IMR-90 (cell line): ENCODE measurements at regions not wholly inside any gene's neighbourhood (a gene's known extent, or its start where the extent isn't known, plus 50 kb on each side); places are given as distances from the start of the nearest gene placed in this dataset.

Experiments
- ATAC-seq: fragments of 200-7000 bp; cut with Tn5 transposase; 2 replicates; pipeline ENCODE4 v1.9.1; 2020; ENCODE audit warnings: low read depth, mild to moderate bottlenecking, moderate library complexity
- BruUV-seq: library from RNA; stranded (reverse); fragments of 400-500 nt; replicated peaks from 2 replicates; lab custom pipeline; 2021; lab: Mats Ljungman, UMichigan
- CTCF ChIA-PET: fragments of 300-600 bp; formaldehyde crosslinking; extraction: SDS; loops from one replicate; lab custom pipeline; 2021; ENCODE audit warnings: antibody characterized with exemption; lab: Yijun Ruan, JAX
- POLR2A ChIA-PET: fragments of 300-600 bp; sonication (Branson Sonifier 250); formaldehyde crosslinking; loops from one replicate; lab custom pipeline; 2022; ENCODE audit warnings: antibody characterized with exemption; ENCODE audit not compliant: unreplicated experiment; lab: Charles Lee
- DNase-seq: peaks from one replicate; pipeline ENCODE4 v3.0.0; 2013
- H2AFZ ChIP-seq: replicated peaks from 2 replicates; pipeline ENCODE3; 2013; ENCODE audit warnings: low read length, mild to moderate bottlenecking; ENCODE audit not compliant: poor library complexity
- H2AK5ac ChIP-seq: 2 replicates; pipeline ENCODE4 v1.6.1; 2013; ENCODE audit warnings: low read depth, low read length, inconsistent platforms
- H2AK9ac ChIP-seq: replicated peaks from 2 replicates; pipeline ENCODE3; 2013; ENCODE audit warnings: mild to moderate bottlenecking, low read depth, low read length, moderate library complexity; ENCODE audit not compliant: poor library complexity
- H2BK120ac ChIP-seq: 2 replicates; pipeline ENCODE4 v1.6.1; 2013; ENCODE audit warnings: low read depth, low read length, inconsistent platforms
- H2BK15ac ChIP-seq: 3 replicates; pipeline ENCODE4 v1.6.1; 2013; ENCODE audit warnings: low read depth, low read length, inconsistent platforms
- H2BK20ac ChIP-seq: 2 replicates; pipeline ENCODE4 v1.6.1; 2013; ENCODE audit warnings: low read depth, mild to moderate bottlenecking, inconsistent platforms, low read length, moderate library complexity
- H2BK5ac ChIP-seq: 2 replicates; pipeline ENCODE4 v1.6.1; 2013; ENCODE audit warnings: mild to moderate bottlenecking, low read depth, low read length, inconsistent platforms; ENCODE audit not compliant: poor library complexity, severe bottlenecking
- H3K14ac ChIP-seq: replicated peaks from 2 replicates; pipeline ENCODE4 v1.6.1; 2013; ENCODE audit warnings: low read depth, low read length, inconsistent platforms
- H3K18ac ChIP-seq: 2 replicates; pipeline ENCODE4 v1.6.1; 2013; ENCODE audit warnings: low read depth, low read length, control low read depth
- H3K23ac ChIP-seq: 2 replicates; pipeline ENCODE4 v1.6.1; 2013; ENCODE audit warnings: low read depth, low read length, inconsistent platforms
- H3K27ac ChIP-seq: 2 replicates; pipeline ENCODE4 v1.5.1; 2013; ENCODE audit warnings: mild to moderate bottlenecking, control low read depth, low read length; ENCODE audit not compliant: insufficient read depth
- H3K27me3 ChIP-seq: 2 replicates; pipeline ENCODE4 v1.6.1; 2013; ENCODE audit warnings: low read length; ENCODE audit not compliant: control insufficient read depth, insufficient read depth
- H3K36me3 ChIP-seq: 2 replicates; pipeline ENCODE4 v1.6.1; 2013; ENCODE audit warnings: low read length, mixed read lengths; ENCODE audit not compliant: control insufficient read depth, insufficient read depth
- H3K4ac ChIP-seq: 2 replicates; pipeline ENCODE4 v1.6.1; 2013; ENCODE audit warnings: low read depth, low read length, inconsistent platforms
- H3K4me1 ChIP-seq: 2 replicates; pipeline ENCODE4 v1.6.1; 2013; ENCODE audit warnings: low read length, mixed read lengths; ENCODE audit not compliant: control insufficient read depth, insufficient read depth
- H3K4me2 ChIP-seq: 2 replicates; pipeline ENCODE4 v1.6.1; 2013; ENCODE audit warnings: low read depth, mild to moderate bottlenecking, control low read depth, low read length, moderate library complexity
- H3K4me3 ChIP-seq: 2 replicates; pipeline ENCODE4 v1.5.1; 2013; ENCODE audit warnings: low read depth, mild to moderate bottlenecking, control low read depth, low read length, moderate library complexity; ENCODE audit not compliant: insufficient read depth
- H3K56ac ChIP-seq: 2 replicates; pipeline ENCODE4 v1.6.1; 2013; ENCODE audit warnings: low read length, inconsistent platforms; ENCODE audit not compliant: insufficient read depth; ENCODE audit errors: extremely low read depth
- H3K79me1 ChIP-seq, 2 experiments: 2 replicates each; pipeline ENCODE4 v1.6.1; 2013; ENCODE audit warnings: low read length in 2 of 2, inconsistent platforms in 1 of 2, low read depth in 1 of 2
- H3K9ac ChIP-seq: 2 replicates; pipeline ENCODE4 v1.6.1; 2013; ENCODE audit warnings: low read depth, low read length, control low read depth
- H3K9me1 ChIP-seq: 2 replicates; pipeline ENCODE4 v1.6.1; 2013; ENCODE audit warnings: low read length, inconsistent platforms; ENCODE audit not compliant: insufficient read depth
- H3K9me3 ChIP-seq: 2 replicates; pipeline ENCODE4 v1.6.1; 2013; ENCODE audit warnings: low read length; ENCODE audit not compliant: control insufficient read depth, insufficient read depth
- H4K20me1 ChIP-seq: 2 replicates; pipeline ENCODE4 v1.6.1; 2013; ENCODE audit warnings: low read length, inconsistent platforms; ENCODE audit not compliant: insufficient read depth
- H4K5ac ChIP-seq: 2 replicates; pipeline ENCODE4 v1.6.1; 2013; ENCODE audit warnings: mild to moderate bottlenecking, low read depth, low read length, control low read depth
- H4K8ac ChIP-seq, 2 experiments: 2 replicates each; pipeline ENCODE4 v1.6.1; 2013; ENCODE audit warnings: low read depth in 2 of 2, low read length in 2 of 2, control low read depth in 1 of 2, inconsistent platforms in 1 of 2
- H4K91ac ChIP-seq: 2 replicates; pipeline ENCODE4 v1.6.1; 2013; ENCODE audit warnings: low read depth, low read length, inconsistent platforms; ENCODE audit not compliant: insufficient read depth
- BHLHE40 ChIP-seq: fragments of 150-350 bp; IDR thresholded peaks from 2 replicates; pipeline ENCODE4 v1.6.1; 2016; ENCODE audit warnings: mild to moderate bottlenecking, low read depth, low read length
- CEBPB ChIP-seq: IDR thresholded peaks from 2 replicates; pipeline ENCODE4 v1.6.1; 2012; ENCODE audit warnings: low read depth, low read length, improper control_type of control experiment
- CHD1 ChIP-seq: IDR thresholded peaks from 2 replicates; pipeline ENCODE4 v1.6.1; 2012; ENCODE audit warnings: low read depth, low read length, improper control_type of control experiment
- CTCF ChIP-seq: conservative IDR thresholded peaks from 2 replicates; pipeline ENCODE4 v1.5.1; 2012; ENCODE audit warnings: mild to moderate bottlenecking, low read depth, low read length, improper control_type of control experiment
- ELK1 ChIP-seq: fragments of 150-350 bp; IDR thresholded peaks from 2 replicates; pipeline ENCODE4 v1.6.1; 2016; ENCODE audit warnings: low read depth, mild to moderate bottlenecking, low read length, moderate library complexity, borderline replicate concordance
- FOS ChIP-seq: fragments of 150-350 bp; IDR thresholded peaks from 2 replicates; pipeline ENCODE4 v1.6.1; 2016; ENCODE audit warnings: low read depth, low read length
- MAFK ChIP-seq: IDR thresholded peaks from 2 replicates; pipeline ENCODE4 v1.6.1; 2012; ENCODE audit warnings: low read depth, low read length, improper control_type of control experiment
- MAZ ChIP-seq: IDR thresholded peaks from 2 replicates; pipeline ENCODE4 v1.6.1; 2012; ENCODE audit warnings: low read depth, mild to moderate bottlenecking, low read length, improper control_type of control experiment, moderate library complexity, borderline replicate concordance
- MXI1 ChIP-seq: IDR thresholded peaks from 2 replicates; pipeline ENCODE4 v1.6.1; 2012; ENCODE audit warnings: low read depth, mild to moderate bottlenecking, low read length, moderate library complexity, borderline replicate concordance
- NFE2L2 ChIP-seq: fragments of 150-350 bp; IDR thresholded peaks from 2 replicates; pipeline ENCODE4 v1.6.1; 2016; ENCODE audit warnings: low read depth, mild to moderate bottlenecking, low read length
- POLR2A ChIP-seq: IDR thresholded peaks from 2 replicates; pipeline ENCODE4 v1.6.1; 2012; ENCODE audit warnings: mild to moderate bottlenecking, low read depth, low read length
- RAD21 ChIP-seq: IDR thresholded peaks from 2 replicates; pipeline ENCODE4 v1.6.1; 2012; ENCODE audit warnings: low read length, improper control_type of control experiment
- RCOR1 ChIP-seq: IDR thresholded peaks from 2 replicates; pipeline ENCODE4 v1.6.1; 2012; ENCODE audit warnings: mild to moderate bottlenecking, low read length, improper control_type of control experiment; ENCODE audit not compliant: insufficient replicate concordance
- RFX5 ChIP-seq: IDR thresholded peaks from 2 replicates; pipeline ENCODE4 v1.8.0; 2012; ENCODE audit warnings: low read depth, mild to moderate bottlenecking, low read length, moderate library complexity
- SMC3 ChIP-seq: fragments of 150-350 bp; IDR thresholded peaks from 2 replicates; pipeline ENCODE4 v1.6.1; 2016; ENCODE audit warnings: low read depth, mild to moderate bottlenecking, antibody characterized with exemption, low read length, moderate library complexity
- USF2 ChIP-seq: fragments of 150-350 bp; IDR thresholded peaks from 2 replicates; pipeline ENCODE4 v1.6.1; 2017; ENCODE audit warnings: mild to moderate bottlenecking, antibody characterized with exemption, low read length, low read depth
- WGBS, 2 experiments: methylation state at CpG; one replicate each; pipeline versions ENCODE4 v1.1.5 to v1.1.7; 2013; ENCODE audit warnings: missing lambda C conversion rate in 2 of 2; ENCODE audit not compliant: insufficient read length in 1 of 2; ENCODE audit errors: extremely low coverage in 2 of 2; 5-methylcytosine and 5-hydroxymethylcytosine counted together
- dilution Hi-C: fragments of 300-500 bp; cut with HindIII; formaldehyde crosslinking; loops from one replicate; pipeline ENCODE4 v1.14.3; 2018; ENCODE audit warnings: low sequenced_read_pairs; ENCODE audit not compliant: unreplicated experiment
- in situ Hi-C: fragments of 300-500 bp; cut with MboI; formaldehyde crosslinking; loops from 3 replicates; pipeline ENCODE4 v1.14.3; 2019; ENCODE audit warnings: low sequenced_read_pairs, inconsistent platforms, mixed read lengths
- intact Hi-C: fragments of 100-400 bp; cut with micrococcal nuclease; formaldehyde crosslinking; loops from 2 replicates; pipeline ENCODE4 v1.10.0; 2022

GRCh38 chr14:41418851-41419250 is 187.8 kb upstream of the LRFN5 start:
- intact Hi-C loops = no loop called here
- H2AFZ ChIP-seq = no peak overlapping the region
- H3K4me3 ChIP-seq = no peak overlapping the region
- no peak overlapping the region for H2BK5ac ChIP-seq
- no peak for TF ChIP-seq CTCF
- no peak for TF ChIP-seq POLR2A
- TF ChIP-seq RCOR1 = no peak
- TF ChIP-seq MAFK = no peak
- no peak for TF ChIP-seq CHD1
- no peak for TF ChIP-seq BHLHE40
- TF ChIP-seq MAZ = no peak
- TF ChIP-seq RAD21 = no peak
- TF ChIP-seq FOS = no peak
- no peak for TF ChIP-seq NFE2L2
- TF ChIP-seq CEBPB = no peak
- no peak for TF ChIP-seq USF2
- TF ChIP-seq ELK1 = no peak
- TF ChIP-seq SMC3 = no peak
- TF ChIP-seq RFX5 = no peak
- no peak for TF ChIP-seq MXI1
- H4K91ac ChIP-seq = no peak overlapping the region
- H2BK120ac ChIP-seq = no peak overlapping the region
- H4K8ac ChIP-seq = no peak overlapping the region
- POLR2A ChIA-PET = no interaction called here
- H3K18ac ChIP-seq = no peak overlapping the region
- no peak overlapping the region for H3K14ac ChIP-seq
- H2AK9ac ChIP-seq = no peak overlapping the region
- H4K5ac ChIP-seq = no peak overlapping the region
- H3K9ac ChIP-seq = no peak overlapping the region
- CTCF ChIA-PET = interaction anchor here (0.7 kb wide), 1 partner anchor 8 kb away, joined by 3 read pairs; no protein-coding TSS in a partner anchor
- H3K23ac ChIP-seq = no peak overlapping the region
- no peaks in the 10 kb centered on the region for H3K27me3 ChIP-seq
- no peaks in the 10 kb centered on the region for H3K36me3 ChIP-seq
- H3K27ac ChIP-seq = no peak overlapping the region
- no peak overlapping the region for H3K4me2 ChIP-seq
- no peak overlapping the region for H2AK5ac ChIP-seq
- no peaks in the 10 kb centered on the region for H4K20me1 ChIP-seq
- no peak for DNase-seq
- no peaks in the 10 kb centered on the region for H3K4me1 ChIP-seq
- dilution Hi-C loops = no loop called here
- in situ Hi-C loops = no loop called here
- ATAC-seq = no peak
- H2BK15ac ChIP-seq = no peak overlapping the region
- no peaks in the 10 kb centered on the region for H3K9me1 ChIP-seq
- WGBS, 2 experiments = 29% methylated on average over 2 of the region's 5 CpGs; no CpG with 5 or more reads in 1 of the 2 experiments
- no peak overlapping the region for H3K56ac ChIP-seq
- no peak overlapping the region for H2BK20ac ChIP-seq
- no peaks in the 10 kb centered on the region for H3K79me1 ChIP-seq
- H3K9me3 ChIP-seq = peaks cover 5% of the 10 kb centered on the region
- no TSS peak for BruUV-seq
- H3K4ac ChIP-seq = no peak overlapping the region
